ENCODE measurements at regions not wholly inside any gene's neighbourhood (a gene's known extent, or its start where the extent isn't known, plus 50 kb on each side); places are given as distances from the start of the nearest gene placed in this dataset.

DNA sequence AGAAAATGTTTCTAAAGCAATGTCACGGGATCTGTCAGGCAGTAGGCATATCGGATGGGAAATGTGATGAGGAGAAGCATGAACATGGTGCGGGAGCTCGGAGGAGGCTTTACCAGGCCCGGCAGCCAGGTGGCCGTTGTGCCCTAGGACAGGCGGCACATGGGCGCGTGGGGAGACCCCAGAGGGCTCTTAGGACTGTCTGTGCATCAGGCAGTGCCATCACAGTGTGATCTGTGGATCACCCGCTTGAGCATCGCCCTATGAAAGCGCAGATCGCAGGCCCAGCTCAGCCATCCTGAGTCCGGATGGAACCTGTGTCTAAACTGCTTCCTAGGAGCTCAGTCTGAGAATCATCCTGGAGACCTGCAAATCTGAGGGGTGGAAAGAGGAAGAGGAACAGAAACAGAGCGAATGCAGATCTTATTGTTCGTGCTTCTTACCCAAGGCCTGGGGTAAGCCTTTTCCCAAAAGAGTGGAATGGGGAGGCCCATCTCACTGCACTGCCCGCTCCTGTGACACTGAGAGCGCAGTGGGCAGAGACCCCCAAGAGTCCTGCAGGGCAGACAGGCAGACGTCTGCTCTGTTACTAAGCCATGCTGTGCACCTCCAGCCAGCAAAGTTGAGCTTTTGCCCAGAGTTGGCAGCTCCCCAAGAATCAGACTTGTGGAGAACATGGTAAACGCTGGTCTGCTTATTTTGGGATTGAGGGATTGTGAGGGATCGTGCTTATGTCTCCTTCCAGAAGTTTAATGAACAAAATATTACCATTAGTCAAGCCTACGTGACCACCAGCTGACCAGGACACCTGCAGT lies 251.0 kb downstream of the RHOU start:
- Histone ChIP-seq H3K4me3 (ENCODE audit: low read depth, low read length) (no peak overlapping the region), H3K9ac (ENCODE audit: low read depth, low read length) (no peak overlapping the region), H3K9me3 (ENCODE audit: control insufficient read depth, insufficient read depth, low read length) (no peaks in the 10 kb centered on the region), H3K27ac (ENCODE audit: low read depth, low read length) (no peak overlapping the region), H3K36me3 (ENCODE audit: control insufficient read depth, insufficient read depth, low read length) (no peaks in the 10 kb centered on the region), H3K27me3 (ENCODE audit: control insufficient read depth, insufficient read depth, low read length) (no peaks in the 10 kb centered on the region), H3K4me1 (ENCODE audit: control insufficient read depth, insufficient read depth, low read length) (no peaks in the 10 kb centered on the region)

DNA sequence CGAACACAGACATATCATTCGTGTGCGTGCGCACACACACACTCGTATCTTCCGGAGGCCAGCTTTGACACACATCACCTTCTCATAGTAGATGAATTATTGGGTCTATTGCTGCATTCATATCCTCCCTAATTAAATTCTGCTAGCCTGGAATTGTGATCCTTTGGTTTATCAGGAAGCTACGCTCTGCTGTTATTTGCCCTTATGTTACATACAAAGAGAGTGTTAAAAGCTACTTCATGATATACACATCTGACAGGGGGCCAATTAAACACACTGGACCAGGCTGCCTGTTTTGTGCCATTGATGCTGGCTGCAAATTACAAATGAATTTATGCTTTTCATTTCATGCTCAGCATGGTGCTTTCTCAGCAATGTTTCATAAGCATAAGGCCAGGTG lies 252.0 kb downstream of the RHOU start:
- Histone ChIP-seq H3K9me3 (ENCODE audit: control insufficient read depth, insufficient read depth, low read length) (no peaks in the 10 kb centered on the region), H3K36me3 (ENCODE audit: control insufficient read depth, insufficient read depth, low read length) (no peaks in the 10 kb centered on the region), H3K9ac (ENCODE audit: low read depth, low read length) (no peak overlapping the region), H3K27me3 (ENCODE audit: control insufficient read depth, insufficient read depth, low read length) (no peaks in the 10 kb centered on the region), H3K27ac (ENCODE audit: low read depth, low read length) (no peak overlapping the region), H3K4me3 (ENCODE audit: low read depth, low read length) (no peak overlapping the region), H3K4me1 (ENCODE audit: control insufficient read depth, insufficient read depth, low read length) (no peaks in the 10 kb centered on the region)

DNA sequence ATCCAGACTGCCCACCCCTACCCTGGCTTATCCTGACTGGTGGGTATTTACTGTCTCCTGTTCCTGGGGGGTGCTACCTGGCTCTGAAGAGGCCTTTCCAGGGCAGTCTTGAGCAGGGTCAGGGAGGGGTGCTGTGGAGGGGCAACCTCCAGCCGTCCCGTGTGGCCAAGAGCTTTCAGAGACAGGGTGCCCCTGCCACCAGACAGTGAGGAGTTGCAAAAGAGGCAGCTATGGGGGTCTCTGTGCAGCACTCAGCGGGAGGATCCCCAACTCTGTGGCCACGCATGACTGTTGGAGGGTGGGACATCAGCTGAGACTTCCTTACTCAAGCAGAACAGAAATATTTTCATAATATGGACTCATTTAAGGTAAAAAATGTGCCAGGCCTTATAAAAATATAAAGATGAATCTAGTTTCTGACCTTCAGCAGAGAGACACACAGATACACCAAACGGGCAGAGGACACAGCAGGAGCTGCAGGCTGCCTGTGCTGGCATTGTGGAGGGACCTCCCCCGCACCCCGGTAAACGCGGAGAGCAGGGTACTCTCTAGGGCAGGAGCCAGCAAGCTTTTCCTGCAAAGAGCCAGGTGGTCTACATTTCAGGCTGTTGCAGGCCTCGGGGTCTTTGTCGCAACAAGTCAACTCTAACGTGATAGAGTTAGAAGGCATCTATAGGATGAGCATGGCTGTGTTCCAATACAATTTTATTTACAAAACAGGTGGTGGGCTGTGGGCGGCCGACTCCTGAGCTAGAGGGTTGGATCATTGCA lies 252.6 kb downstream of the RHOU start:
- peaks cover 6% of the 10 kb centered on the region; the same call in 1 of the 2 replicates for H3K4me1 ChIP-seq (ENCODE audit: control insufficient read depth, insufficient read depth, low read length)
- H3K9ac ChIP-seq (ENCODE audit: low read depth, low read length) = no peak overlapping the region

DNA sequence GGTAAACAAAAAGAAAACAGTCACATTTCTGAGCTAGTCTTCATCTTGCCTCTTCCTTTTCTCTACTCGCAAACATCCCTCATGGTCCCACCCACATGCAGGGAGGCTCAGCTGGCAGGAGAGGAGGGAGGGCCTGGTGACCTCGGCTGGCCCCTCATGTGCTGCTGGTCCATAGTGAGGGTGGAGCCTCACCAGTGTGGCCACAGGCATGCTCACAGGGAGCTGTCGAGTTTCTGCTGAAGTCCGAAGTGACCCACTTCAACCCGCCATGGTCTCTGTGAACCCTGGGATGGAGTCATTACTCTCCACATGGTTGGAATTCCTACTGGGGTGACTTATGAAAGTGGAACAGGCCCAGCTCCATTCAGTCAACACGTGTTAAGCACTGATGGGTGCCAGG lies 253.4 kb downstream of the RHOU start:
- peaks cover 9% of the 10 kb centered on the region; the same call in 1 of the 2 replicates for H3K4me1 ChIP-seq (ENCODE audit: control insufficient read depth, insufficient read depth, low read length)
- no peaks in the 10 kb centered on the region for H3K27me3 ChIP-seq (ENCODE audit: control insufficient read depth, insufficient read depth, low read length)
- H3K27ac ChIP-seq (ENCODE audit: low read depth, low read length) = no peak overlapping the region
- H3K36me3 ChIP-seq (ENCODE audit: control insufficient read depth, insufficient read depth, low read length) = no peaks in the 10 kb centered on the region
- no peak overlapping the region for H3K9ac ChIP-seq (ENCODE audit: low read depth, low read length)
- no peaks in the 10 kb centered on the region for H3K9me3 ChIP-seq (ENCODE audit: control insufficient read depth, insufficient read depth, low read length)
- H3K4me3 ChIP-seq (ENCODE audit: low read depth, low read length) = no peak overlapping the region

More for the DNA sequence above, 252.6 kb downstream of the RHOU start:
- Histone ChIP-seq H3K27ac (ENCODE audit: low read depth, low read length) (no peak overlapping the region), H3K27me3 (ENCODE audit: control insufficient read depth, insufficient read depth, low read length) (no peaks in the 10 kb centered on the region), H3K9me3 (ENCODE audit: control insufficient read depth, insufficient read depth, low read length) (no peaks in the 10 kb centered on the region), H3K36me3 (ENCODE audit: control insufficient read depth, insufficient read depth, low read length) (no peaks in the 10 kb centered on the region), H3K4me3 (ENCODE audit: low read depth, low read length) (no peak overlapping the region)

DNA sequence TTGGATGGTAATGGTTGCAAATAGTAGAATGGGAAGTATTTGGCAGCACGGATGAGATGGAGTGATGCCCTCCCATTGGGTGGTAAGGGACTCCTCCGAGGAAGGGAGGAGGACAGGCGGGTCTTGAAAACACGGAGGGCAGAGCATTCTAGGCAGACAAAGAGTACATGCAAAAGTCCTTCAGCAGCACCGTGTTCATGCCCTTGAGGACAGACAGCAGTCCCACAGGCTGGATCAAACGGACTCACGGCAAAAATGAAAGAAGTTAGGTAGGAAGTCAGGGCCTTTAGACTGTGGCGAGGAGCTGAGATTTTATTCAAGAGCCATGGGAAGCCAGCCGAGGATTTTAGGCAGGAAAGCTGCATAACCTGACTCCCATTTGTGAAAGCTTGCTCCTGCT lies 253.9 kb downstream of the RHOU start:
- Histone ChIP-seq H3K27ac (ENCODE audit: low read depth, low read length) (no peak overlapping the region), H3K27me3 (ENCODE audit: control insufficient read depth, insufficient read depth, low read length) (no peaks in the 10 kb centered on the region), H3K36me3 (ENCODE audit: control insufficient read depth, insufficient read depth, low read length) (no peaks in the 10 kb centered on the region), H3K4me1 (ENCODE audit: control insufficient read depth, insufficient read depth, low read length) (peaks cover 9% of the 10 kb centered on the region; the same call in 1 of the 2 replicates), H3K4me3 (ENCODE audit: low read depth, low read length) (no peak overlapping the region), H3K9me3 (ENCODE audit: control insufficient read depth, insufficient read depth, low read length) (no peaks in the 10 kb centered on the region), H3K9ac (ENCODE audit: low read depth, low read length) (no peak overlapping the region)

DNA sequence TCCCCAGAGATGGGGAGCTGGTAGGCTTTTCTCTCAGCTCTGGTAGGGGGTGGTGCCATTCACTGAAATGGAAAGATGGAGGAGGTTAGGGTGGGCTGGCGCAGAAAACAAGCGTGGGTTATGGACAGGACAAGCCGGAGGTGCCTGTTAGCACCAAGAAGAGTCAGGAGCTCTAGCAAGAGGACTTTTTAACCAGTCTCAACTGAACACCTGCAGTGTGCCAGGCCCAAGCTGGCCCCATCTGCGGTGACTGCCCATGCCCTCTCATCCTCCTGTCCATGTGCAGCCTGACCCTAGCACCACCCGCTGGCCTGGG lies 254.4 kb downstream of the RHOU start:
- Histone ChIP-seq H3K27ac (ENCODE audit: low read depth, low read length) (no peak overlapping the region), H3K36me3 (ENCODE audit: control insufficient read depth, insufficient read depth, low read length) (no peaks in the 10 kb centered on the region), H3K9ac (ENCODE audit: low read depth, low read length) (no peak overlapping the region), H3K4me1 (ENCODE audit: control insufficient read depth, insufficient read depth, low read length) (peaks cover 9% of the 10 kb centered on the region; the same call in 1 of the 2 replicates), H3K27me3 (ENCODE audit: control insufficient read depth, insufficient read depth, low read length) (no peaks in the 10 kb centered on the region), H3K9me3 (ENCODE audit: control insufficient read depth, insufficient read depth, low read length) (no peaks in the 10 kb centered on the region), H3K4me3 (ENCODE audit: low read depth, low read length) (no peak overlapping the region)

DNA sequence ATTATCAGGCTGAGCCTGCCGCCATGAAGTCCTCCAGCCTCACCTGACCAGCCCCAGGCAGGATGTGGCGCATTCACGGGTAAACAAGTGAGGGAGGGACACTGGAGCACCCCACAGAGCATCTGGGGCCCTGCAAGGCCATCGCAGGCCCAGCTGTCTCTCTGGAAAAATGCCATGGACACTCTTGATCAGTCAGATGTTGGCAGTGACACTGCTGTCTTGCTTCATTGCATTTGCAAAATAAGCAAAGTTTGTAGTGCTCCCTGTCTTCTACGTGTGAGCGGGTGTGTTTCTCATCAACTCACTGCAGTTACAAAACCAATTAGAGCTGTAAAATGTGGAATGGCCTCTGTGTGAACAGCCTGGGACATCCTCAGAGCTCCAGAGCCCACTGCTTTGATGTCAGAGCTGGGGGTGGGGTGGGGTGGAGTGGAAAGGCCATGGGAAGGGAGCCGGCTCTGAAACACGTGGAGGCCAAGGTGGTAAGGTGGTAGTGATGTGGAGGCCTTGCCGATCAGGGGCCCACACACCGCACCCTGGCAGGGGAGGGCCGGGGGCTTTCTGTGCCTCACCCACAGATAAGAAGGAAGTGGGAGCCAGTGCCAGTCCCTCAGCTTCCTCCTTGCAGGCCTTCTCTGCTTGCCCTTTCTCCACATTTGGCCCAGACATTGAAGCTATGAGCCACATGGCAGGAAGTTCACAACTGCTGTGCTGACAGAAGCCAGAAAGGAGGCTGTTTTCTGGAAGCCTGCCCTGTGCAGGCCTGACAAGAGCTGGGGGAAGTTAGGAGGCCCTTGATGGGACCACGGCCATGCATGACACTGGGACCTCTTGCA lies 254.9 kb downstream of the RHOU start:
- H3K4me3 ChIP-seq (ENCODE audit: low read depth, low read length) = no peak overlapping the region
- H3K9me3 ChIP-seq (ENCODE audit: control insufficient read depth, insufficient read depth, low read length) = no peaks in the 10 kb centered on the region
- H3K27me3 ChIP-seq (ENCODE audit: control insufficient read depth, insufficient read depth, low read length) = no peaks in the 10 kb centered on the region
- H3K9ac ChIP-seq (ENCODE audit: low read depth, low read length) = no peak overlapping the region
- H3K4me1 ChIP-seq (ENCODE audit: control insufficient read depth, insufficient read depth, low read length) = peaks cover 9% of the 10 kb centered on the region; the same call in 1 of the 2 replicates
- H3K27ac ChIP-seq (ENCODE audit: low read depth, low read length) = no peak overlapping the region
- no peaks in the 10 kb centered on the region for H3K36me3 ChIP-seq (ENCODE audit: control insufficient read depth, insufficient read depth, low read length)

DNA sequence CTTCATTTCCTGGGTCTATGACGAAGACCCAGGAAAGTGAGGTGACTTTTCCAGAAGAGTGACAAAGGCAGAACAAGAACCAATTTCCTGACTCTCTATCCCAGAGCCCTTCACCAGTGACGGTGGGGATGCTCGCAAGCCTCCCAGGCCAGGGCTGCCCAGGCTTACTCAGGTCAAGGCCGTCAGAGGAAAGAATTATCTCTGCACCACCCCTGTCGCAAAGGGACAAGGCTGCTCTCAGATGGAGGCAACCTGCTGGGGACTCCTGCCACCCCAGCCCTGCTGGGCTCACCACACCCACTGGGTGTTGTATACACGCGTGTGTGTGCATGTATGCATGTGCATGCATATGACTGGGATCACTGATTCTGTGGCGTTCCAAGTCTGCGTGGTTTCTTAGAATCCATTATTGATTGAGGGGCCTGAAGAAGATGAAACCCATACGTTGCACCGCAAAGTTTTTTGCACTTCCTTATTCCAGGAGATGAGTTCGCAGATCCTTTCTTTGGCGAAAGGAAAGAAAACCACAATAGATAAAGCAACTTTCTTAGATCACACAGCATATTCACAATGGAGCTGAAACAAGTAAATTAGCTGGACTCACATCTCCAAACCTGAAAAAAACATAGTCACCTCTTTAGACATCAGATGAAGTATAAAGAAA lies 255.8 kb downstream of the RHOU start:
- no peak overlapping the region for H3K9ac ChIP-seq (ENCODE audit: low read depth, low read length)
- H3K4me1 ChIP-seq (ENCODE audit: control insufficient read depth, insufficient read depth, low read length) = peaks cover 9% of the 10 kb centered on the region; the same call in 1 of the 2 replicates
- H3K27me3 ChIP-seq (ENCODE audit: control insufficient read depth, insufficient read depth, low read length) = no peaks in the 10 kb centered on the region
- H3K9me3 ChIP-seq (ENCODE audit: control insufficient read depth, insufficient read depth, low read length) = no peaks in the 10 kb centered on the region
- H3K4me3 ChIP-seq (ENCODE audit: low read depth, low read length) = no peak overlapping the region
- H3K36me3 ChIP-seq (ENCODE audit: control insufficient read depth, insufficient read depth, low read length) = no peaks in the 10 kb centered on the region
- H3K27ac ChIP-seq (ENCODE audit: low read depth, low read length) = no peak overlapping the region

DNA sequence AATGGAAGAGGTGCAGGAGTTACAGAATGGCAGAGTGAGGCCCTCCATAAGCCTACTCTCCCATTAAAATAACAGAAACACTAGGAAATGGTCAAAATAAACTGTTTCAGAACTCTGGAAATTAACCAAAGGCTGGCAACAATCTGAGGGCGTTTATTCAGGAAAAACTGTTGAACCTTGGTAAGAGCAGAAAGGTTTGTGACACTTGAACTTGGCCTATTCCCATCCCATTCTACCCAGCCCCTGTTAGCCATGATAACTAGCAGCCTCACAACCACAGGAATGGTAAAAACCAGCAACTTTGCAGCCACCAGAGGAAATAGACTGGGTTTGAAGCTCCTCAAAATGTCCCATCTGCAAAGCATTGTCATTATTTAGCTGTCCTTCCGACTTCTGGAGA lies 256.8 kb downstream of the RHOU start:
- no peaks in the 10 kb centered on the region for H3K27me3 ChIP-seq (ENCODE audit: control insufficient read depth, insufficient read depth, low read length)
- no peak overlapping the region for H3K4me3 ChIP-seq (ENCODE audit: low read depth, low read length)
- H3K9me3 ChIP-seq (ENCODE audit: control insufficient read depth, insufficient read depth, low read length) = no peaks in the 10 kb centered on the region
- H3K4me1 ChIP-seq (ENCODE audit: control insufficient read depth, insufficient read depth, low read length) = peaks cover 12% of the 10 kb centered on the region
- no peaks in the 10 kb centered on the region for H3K36me3 ChIP-seq (ENCODE audit: control insufficient read depth, insufficient read depth, low read length)
- H3K27ac ChIP-seq (ENCODE audit: low read depth, low read length) = no peak overlapping the region
- H3K9ac ChIP-seq (ENCODE audit: low read depth, low read length) = no peak overlapping the region

DNA sequence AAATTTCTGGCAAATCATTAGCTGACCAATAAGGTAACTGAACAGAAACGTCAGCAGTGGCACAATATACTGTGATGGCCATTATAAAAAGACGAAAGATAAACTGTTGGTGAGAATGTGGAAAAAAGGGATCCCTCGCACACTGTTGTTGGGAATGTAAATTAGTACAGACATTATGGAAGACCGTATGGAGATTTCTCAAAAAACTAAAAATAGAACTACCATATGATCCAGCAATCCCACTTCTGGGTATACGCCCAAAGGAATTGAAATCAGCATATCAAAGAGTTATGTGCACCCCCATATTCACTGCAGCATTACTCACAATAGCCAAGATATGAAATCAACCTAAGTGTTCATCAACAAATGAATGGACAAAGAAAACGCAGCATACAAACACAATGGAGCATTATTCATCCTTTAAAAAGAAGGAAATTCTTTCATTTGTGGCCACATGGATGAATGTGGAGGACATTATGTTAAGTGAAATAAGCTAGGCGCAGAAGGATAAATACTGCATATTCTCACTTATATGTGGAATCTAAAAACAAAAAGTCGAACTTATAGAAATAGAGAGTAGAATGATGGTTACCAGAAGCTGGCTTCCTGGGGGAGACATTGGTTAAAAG lies 257.7 kb downstream of the RHOU start:
- Histone ChIP-seq H3K9ac (ENCODE audit: low read depth, low read length) (no peak overlapping the region), H3K4me3 (ENCODE audit: low read depth, low read length) (no peak overlapping the region), H3K27ac (ENCODE audit: low read depth, low read length) (no peak overlapping the region), H3K9me3 (ENCODE audit: control insufficient read depth, insufficient read depth, low read length) (no peaks in the 10 kb centered on the region), H3K4me1 (ENCODE audit: control insufficient read depth, insufficient read depth, low read length) (peaks cover 15% of the 10 kb centered on the region), H3K36me3 (ENCODE audit: control insufficient read depth, insufficient read depth, low read length) (no peaks in the 10 kb centered on the region), H3K27me3 (ENCODE audit: control insufficient read depth, insufficient read depth, low read length) (no peaks in the 10 kb centered on the region)
